HepG2 (cell line): ENCODE measurements at regions not wholly inside any gene's neighbourhood (a gene's known extent, or its start where the extent isn't known, plus 50 kb on each side); places are given as distances from the start of the nearest gene placed in this dataset.

Experiments used
- ATAC-seq: fragments of 200-7000 bp; cut with Tn5 transposase; 3 replicates; pipeline ENCODE4 v1.9.1; 2020; ENCODE audit warnings: mild to moderate bottlenecking, moderate library complexity
- BruUV-seq: library from RNA; stranded (reverse); fragments of 400-500 nt; replicated peaks from 2 replicates; lab custom pipeline; 2021; lab: Mats Ljungman, UMichigan
- CTCF ChIA-PET: fragments of 300-600 bp; formaldehyde crosslinking; extraction: SDS; loops from one replicate; lab custom pipeline; 2021; ENCODE audit warnings: low total read pairs, inconsistent platforms, low intra/inter-chr PET ratio; lab: Yijun Ruan, JAX
- POLR2A ChIA-PET: fragments of 350-600 bp; sonication (Branson Sonifier 250); formaldehyde crosslinking; loops from one replicate; lab custom pipeline; 2020; ENCODE audit warnings: antibody characterized with exemption, inconsistent platforms; lab: Yijun Ruan, JAX
- DNase-seq: peaks from one replicate; pipeline ENCODE4 v3.0.0-alpha.2; 2015; ENCODE audit warnings: low spot score
- FAIRE-seq: peaks from 3 replicates; lab custom pipeline; 2011; peaks lifted over from hg19 to GRCh38; lab: Jason Lieb, UNC
- H2AFZ ChIP-seq: one replicate; pipeline ENCODE4 v1.6.1; 2011; ENCODE audit warnings: low read length, inconsistent platforms
- H3K27ac ChIP-seq: fragments of 300-600 bp; 3 replicates; pipeline ENCODE4 v1.8.0; 2011; ENCODE audit warnings: mixed run types, mild to moderate bottlenecking, mixed read lengths, low read length, inconsistent platforms; ENCODE audit not compliant: insufficient read depth; ENCODE audit errors: extremely low read length
- H3K27me3 ChIP-seq, 2 experiments: fragments of 200-600 bp in 1 of 2; 2 replicates in 1 of 2; 3 replicates in 1 of 2; pipeline versions ENCODE4 v1.6.0 to v1.8.0; 2011; ENCODE audit warnings: low read length in 2 of 2, mild to moderate bottlenecking in 2 of 2, moderate library complexity in 2 of 2, inconsistent platforms in 1 of 2; ENCODE audit not compliant: insufficient read depth in 2 of 2, control insufficient read depth in 1 of 2
- H3K36me3 ChIP-seq, 2 experiments: fragments of 200-600 bp in 1 of 2; replicated peaks in 1 of 2; 2 replicates in 1 of 2; 3 replicates in 1 of 2; pipeline versions ENCODE4 v1.5.1 to v1.8.0; 2011; ENCODE audit warnings: low read length in 2 of 2, inconsistent platforms in 1 of 2; ENCODE audit not compliant: insufficient read depth in 2 of 2, control insufficient read depth in 1 of 2
- H3K4me1 ChIP-seq: 2 replicates; pipeline ENCODE4 v1.5.1; 2012; ENCODE audit warnings: low read length, inconsistent platforms; ENCODE audit not compliant: insufficient read depth
- H3K4me2 ChIP-seq: 2 replicates; pipeline ENCODE4 v1.6.0; 2011; ENCODE audit warnings: low read depth, low read length, inconsistent platforms
- H3K4me3 ChIP-seq, 3 experiments: fragments of 200-600 bp in 1 of 3; sonication (generic), shearing (Covaris generic) in 1 of 3; replicated peaks in 1 of 3; 2 replicates each; pipeline ENCODE4 v1.5.1; 2011 to 2016; ENCODE audit warnings: low read length in 3 of 3, inconsistent platforms in 2 of 3, low read depth in 2 of 3, mild to moderate bottlenecking in 2 of 3, control low read depth in 1 of 3, mixed read lengths in 1 of 3; ENCODE audit not compliant: insufficient read depth in 1 of 3
- H3K79me2 ChIP-seq: one replicate; pipeline ENCODE4 v1.6.1; 2011; ENCODE audit warnings: low read length, inconsistent platforms; ENCODE audit not compliant: insufficient read depth
- H3K9ac ChIP-seq: 2 replicates; pipeline ENCODE4 v1.6.0; 2011; ENCODE audit warnings: mild to moderate bottlenecking, low read depth, low read length, inconsistent platforms; ENCODE audit not compliant: insufficient read depth
- H3K9me3 ChIP-seq: 2 replicates; pipeline ENCODE4 v1.5.1; 2012; ENCODE audit warnings: mild to moderate bottlenecking, low read length
- H4K20me1 ChIP-seq: 2 replicates; pipeline ENCODE4 v1.6.0; 2011; ENCODE audit warnings: inconsistent platforms, mild to moderate bottlenecking, low read length, moderate library complexity; ENCODE audit not compliant: insufficient read depth
- CBFB ChIP-seq: sonication (generic); formaldehyde crosslinking; IDR thresholded peaks from 2 replicates; pipeline ENCODE4 v1.4.0; 2020; ENCODE audit warnings: missing genetic modification reagents
- MXD4 ChIP-seq: IDR thresholded peaks from 2 replicates; pipeline ENCODE4 v1.6.1; 2016; ENCODE audit warnings: mild to moderate bottlenecking, missing biosample characterization, missing genetic modification reagents
- NCOA1 ChIP-seq: sonication (generic); formaldehyde crosslinking; IDR thresholded peaks from 2 replicates; pipeline ENCODE4 v1.9.0; 2021; ENCODE audit warnings: missing genetic modification reagents
- NCOA5 ChIP-seq: sonication (generic); formaldehyde crosslinking; IDR thresholded peaks from 2 replicates; pipeline ENCODE4 v1.4.0; 2020; ENCODE audit warnings: missing genetic modification reagents
- SKI ChIP-seq: fragments of 450-650 bp; IDR thresholded peaks from one replicate; pipeline ENCODE4 v1.6.1; 2018; ENCODE audit warnings: mild to moderate bottlenecking; ENCODE audit not compliant: partially characterized antibody
- SP1 ChIP-seq, 2 experiments: fragments of 450-650 bp in 1 of 2; sonication (generic) in 1 of 2; formaldehyde crosslinking in 1 of 2; IDR thresholded peaks; 2 replicates each; pipeline versions ENCODE4 v1.4.0 to v1.6.1; 2016 to 2020; ENCODE audit warnings: missing genetic modification reagents in 1 of 2
- ZKSCAN8 ChIP-seq: IDR thresholded peaks from 2 replicates; pipeline ENCODE4 v1.6.1; 2016; ENCODE audit warnings: borderline replicate concordance, missing genetic modification reagents, missing compliant biosample characterization
- ZNF138 ChIP-seq: sonication (generic); formaldehyde crosslinking; IDR thresholded peaks from 2 replicates; pipeline ENCODE4 v1.5.0; 2020; ENCODE audit warnings: mild to moderate bottlenecking, low read depth, missing genetic modification reagents
- ZNF333 ChIP-seq: sonication (generic); formaldehyde crosslinking; IDR thresholded peaks from 2 replicates; pipeline ENCODE4 v1.4.0; 2020; ENCODE audit warnings: mild to moderate bottlenecking, missing genetic modification reagents, borderline replicate concordance
- ZNF468 ChIP-seq: sonication (generic); formaldehyde crosslinking; IDR thresholded peaks from 2 replicates; pipeline ENCODE4 v1.8.0; 2022; ENCODE audit warnings: mild to moderate bottlenecking, moderate library complexity, missing genetic modification reagents
- WGBS: methylation state at CpG from one replicate; pipeline ENCODE4 v1.1.6; 2017; ENCODE audit warnings: low lambda C conversion rate; 5-methylcytosine and 5-hydroxymethylcytosine counted together
- in situ Hi-C: cut with HindIII; loops from 2 replicates; pipeline ENCODE4 v1.10.0; 2017; ENCODE audit warnings: low pct_unique_long_range_greater_than_20kb; ENCODE audit not compliant: extremely low pct_ligation_motif_present
- intact Hi-C: fragments of 100-400 bp; cut with micrococcal nuclease; formaldehyde crosslinking; loops from one replicate; pipeline ENCODE4 v1.10.0; 2022; ENCODE audit not compliant: unreplicated experiment
- TF ChIP-seq, protein P1 (sequence below): sonication (generic); formaldehyde crosslinking; IDR thresholded peaks from 2 replicates; pipeline ENCODE4 v1.8.0; 2022; ENCODE audit warnings: missing genetic modification reagents, mild to moderate bottlenecking, inconsistent platforms, borderline replicate concordance
- TF ChIP-seq, protein P2 (sequence below), 2 experiments: sonication (generic) in 1 of 2; formaldehyde crosslinking in 1 of 2; IDR thresholded peaks; 2 replicates each; pipeline versions ENCODE4 v1.4.0 to v1.6.1; 2016 to 2020; ENCODE audit warnings: borderline replicate concordance in 1 of 2, low read depth in 1 of 2, mild to moderate bottlenecking in 1 of 2, missing genetic modification reagents in 1 of 2

DNA sequence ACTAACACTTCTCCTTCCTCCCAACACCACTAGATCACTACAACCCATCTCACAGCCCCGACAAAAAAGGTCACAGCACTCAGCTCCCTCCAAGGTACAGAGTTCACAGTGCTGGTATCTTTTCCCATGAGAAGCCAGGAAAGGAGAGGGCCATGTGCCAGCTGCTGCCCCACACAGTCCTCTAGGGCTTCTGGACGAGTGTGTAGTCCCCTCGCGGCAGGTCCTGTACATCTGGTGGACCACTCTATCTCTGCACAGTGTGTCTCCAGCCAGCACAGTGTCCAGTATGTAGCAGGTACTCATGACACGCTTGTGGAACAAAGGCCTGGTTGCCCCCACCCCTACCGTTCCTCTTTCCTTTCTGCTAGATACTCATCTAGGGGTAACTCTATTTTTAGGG, 134.4 kb upstream of the FOXN3 start:
- ATAC-seq (no peak), FAIRE-seq (no peak), DNase-seq (no peak)
- Histone ChIP-seq H3K4me1 (peaks cover 21% of the 10 kb centered on the region), H3K9me3 (no peaks in the 10 kb centered on the region), H3K36me3 (0 out of 5 replicates have a peak, but pooled peaks cover 0 to 1% of the 10 kb centered on the region in 2 experiments), H3K4me3 (no peak overlapping the region), H2AFZ (no peak overlapping the region), H4K20me1 (no peaks in the 10 kb centered on the region), H3K79me2 (peaks cover 2% of the 10 kb centered on the region), H3K27me3 (no peaks in the 10 kb centered on the region), H3K9ac (no peak overlapping the region), H3K4me2 (no peak overlapping the region), H3K27ac (no peak overlapping the region)
- TF ChIP-seq ZKSCAN8 (CRISPR knock-in tag) (no peak), NCOA1 (CRISPR knock-in tag) (no peak), SP1 (IDR thresholded peaks at IDR 0.05) (no peak), SP1 (CRISPR knock-in tag; IDR thresholded peaks at IDR 0.05) (no peak), ZNF138 (CRISPR knock-in tag) (no peak), ZNF468 (no peak), SKI (no peak)
- CTCF ChIA-PET, result no interaction called here
- intact Hi-C loops (no loop called here), in situ Hi-C loops (no loop called here)
- BruUV-seq, result no TSS peak
- POLR2A ChIA-PET, result no interaction called here
- 93% methylated on average over 4 of the region's 6 CpGs for WGBS

DNA sequence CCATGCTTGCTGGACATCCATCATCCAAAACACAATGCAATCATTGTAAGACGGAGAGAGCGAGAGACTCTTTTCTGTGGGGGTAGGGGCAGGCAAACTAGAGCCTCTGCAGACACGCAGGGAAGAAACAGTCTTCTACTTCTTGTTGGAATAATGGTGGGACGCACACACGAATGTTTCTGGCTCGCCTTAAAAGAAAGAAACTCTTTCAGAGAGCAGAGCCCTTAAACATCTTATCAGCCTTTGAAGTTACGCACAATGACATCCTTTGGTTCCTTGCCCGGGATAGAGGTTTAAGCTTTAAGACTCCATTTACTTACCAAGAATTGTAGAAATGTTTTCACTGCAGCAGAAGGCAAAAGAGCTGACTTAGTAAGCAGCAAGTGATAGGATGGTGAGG, 133.8 kb upstream of the FOXN3 start:
- 0 out of 5 replicates have a peak, but pooled peaks cover 0 to 1% of the 10 kb centered on the region in 2 experiments for H3K36me3 ChIP-seq
- no TSS peak for BruUV-seq
- TF ChIP-seq, protein P1, sequence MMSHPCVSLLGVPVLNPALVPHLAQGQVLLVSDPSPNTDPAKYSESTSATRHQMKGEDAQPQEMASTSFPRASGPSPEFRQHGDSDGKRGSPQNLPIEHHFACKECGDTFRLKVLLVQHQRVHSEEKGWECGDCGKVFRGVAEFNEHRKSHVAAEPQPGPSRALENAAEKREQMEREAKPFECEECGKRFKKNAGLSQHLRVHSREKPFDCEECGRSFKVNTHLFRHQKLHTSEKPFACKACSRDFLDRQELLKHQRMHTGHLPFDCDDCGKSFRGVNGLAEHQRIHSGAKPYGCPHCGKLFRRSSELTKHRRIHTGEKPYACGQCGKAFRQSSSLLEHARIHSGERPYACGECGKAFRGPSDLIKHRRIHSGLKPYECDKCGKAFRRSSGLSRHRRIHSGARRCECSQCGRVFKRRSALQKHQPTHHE, result no peak
- no peak for TF ChIP-seq NCOA5
- no peak for TF ChIP-seq ZNF333 (CRISPR knock-in tag)
- TF ChIP-seq, protein P2, sequence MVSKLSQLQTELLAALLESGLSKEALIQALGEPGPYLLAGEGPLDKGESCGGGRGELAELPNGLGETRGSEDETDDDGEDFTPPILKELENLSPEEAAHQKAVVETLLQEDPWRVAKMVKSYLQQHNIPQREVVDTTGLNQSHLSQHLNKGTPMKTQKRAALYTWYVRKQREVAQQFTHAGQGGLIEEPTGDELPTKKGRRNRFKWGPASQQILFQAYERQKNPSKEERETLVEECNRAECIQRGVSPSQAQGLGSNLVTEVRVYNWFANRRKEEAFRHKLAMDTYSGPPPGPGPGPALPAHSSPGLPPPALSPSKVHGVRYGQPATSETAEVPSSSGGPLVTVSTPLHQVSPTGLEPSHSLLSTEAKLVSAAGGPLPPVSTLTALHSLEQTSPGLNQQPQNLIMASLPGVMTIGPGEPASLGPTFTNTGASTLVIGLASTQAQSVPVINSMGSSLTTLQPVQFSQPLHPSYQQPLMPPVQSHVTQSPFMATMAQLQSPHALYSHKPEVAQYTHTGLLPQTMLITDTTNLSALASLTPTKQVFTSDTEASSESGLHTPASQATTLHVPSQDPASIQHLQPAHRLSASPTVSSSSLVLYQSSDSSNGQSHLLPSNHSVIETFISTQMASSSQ (IDR thresholded peaks at IDR 0.05; ENCODE audit: low read depth), result no peak
- TF ChIP-seq, protein P2 (CRISPR knock-in tag; IDR thresholded peaks at IDR 0.05; ENCODE audit: borderline replicate concordance), result no peak
- TF ChIP-seq CBFB (CRISPR knock-in tag), result no peak
- TF ChIP-seq MXD4 (CRISPR knock-in tag), result no peak
- no peak overlapping the region for H3K9ac ChIP-seq
- peaks cover 2% of the 10 kb centered on the region for H3K79me2 ChIP-seq
- ChIA-PET POLR2A (no interaction called here), CTCF (no interaction called here)
- 82% methylated on average over 8 of the region's 8 CpGs for WGBS
- ATAC-seq, result no peak
- no peak overlapping the region for H3K4me3 ChIP-seq
- intact Hi-C loops, result no loop called here
- no peaks in the 10 kb centered on the region for H3K9me3 ChIP-seq
- no peak for FAIRE-seq
- no peak for DNase-seq
- no peaks in the 10 kb centered on the region for H4K20me1 ChIP-seq
- no peaks in the 10 kb centered on the region for H3K27me3 ChIP-seq
- in situ Hi-C loops, result no loop called here
- peaks cover 23% of the 10 kb centered on the region for H3K4me1 ChIP-seq
- no peak overlapping the region for H3K4me2 ChIP-seq
- no peak overlapping the region for H2AFZ ChIP-seq
- no peak overlapping the region for H3K27ac ChIP-seq
